ENCODE measurements at regions not wholly inside any gene's neighbourhood (a gene's known extent, or its start where the extent isn't known, plus 50 kb on each side); places are given as distances from the start of the nearest gene placed in this dataset.

- no peak for DNase-seq (ENCODE audit: low read depth, low spot score)
- no peaks in the 10 kb centered on the region for H3K27me3 ChIP-seq (ENCODE audit: control insufficient read depth, extremely low read depth, insufficient read depth, low read length)
- H4K20me1 ChIP-seq (ENCODE audit: control insufficient read depth, extremely low read depth, insufficient read depth, low read length), result no peaks in the 10 kb centered on the region
- no peaks in the 10 kb centered on the region for H3K9me3 ChIP-seq (ENCODE audit: control insufficient read depth, low read depth, low read length)
- H3K9ac ChIP-seq (ENCODE audit: control insufficient read depth, extremely low read depth, insufficient read depth, low read length), result no peak overlapping the region
- no peaks in the 10 kb centered on the region for H3K79me2 ChIP-seq (ENCODE audit: control insufficient read depth, insufficient read depth, low read length)
- no peak overlapping the region for H3K27ac ChIP-seq (ENCODE audit: control insufficient read depth, insufficient read depth, low read length)
- H3K4me3 ChIP-seq (ENCODE audit: control insufficient read depth in 2 of 3, extremely low read depth in 1 of 3, insufficient read depth in 2 of 3, low read depth in 1 of 3, low read length in 3 of 3), result no peak overlapping the region
- no peaks in the 10 kb centered on the region for H3K36me3 ChIP-seq (ENCODE audit: control insufficient read depth in 2 of 2, extremely low read depth in 1 of 2, insufficient read depth in 2 of 2, low read length in 2 of 2)
- H2AFZ ChIP-seq (ENCODE audit: control insufficient read depth, low read length), result no peak overlapping the region
- no peak overlapping the region for H3K4me2 ChIP-seq (ENCODE audit: control insufficient read depth, extremely low read depth, insufficient read depth, low read depth, low read length)
- no peaks in the 10 kb centered on the region for H3K4me1 ChIP-seq (ENCODE audit: control insufficient read depth, extremely low read depth, insufficient read depth, low read length)
- TF ChIP-seq, protein P1, sequence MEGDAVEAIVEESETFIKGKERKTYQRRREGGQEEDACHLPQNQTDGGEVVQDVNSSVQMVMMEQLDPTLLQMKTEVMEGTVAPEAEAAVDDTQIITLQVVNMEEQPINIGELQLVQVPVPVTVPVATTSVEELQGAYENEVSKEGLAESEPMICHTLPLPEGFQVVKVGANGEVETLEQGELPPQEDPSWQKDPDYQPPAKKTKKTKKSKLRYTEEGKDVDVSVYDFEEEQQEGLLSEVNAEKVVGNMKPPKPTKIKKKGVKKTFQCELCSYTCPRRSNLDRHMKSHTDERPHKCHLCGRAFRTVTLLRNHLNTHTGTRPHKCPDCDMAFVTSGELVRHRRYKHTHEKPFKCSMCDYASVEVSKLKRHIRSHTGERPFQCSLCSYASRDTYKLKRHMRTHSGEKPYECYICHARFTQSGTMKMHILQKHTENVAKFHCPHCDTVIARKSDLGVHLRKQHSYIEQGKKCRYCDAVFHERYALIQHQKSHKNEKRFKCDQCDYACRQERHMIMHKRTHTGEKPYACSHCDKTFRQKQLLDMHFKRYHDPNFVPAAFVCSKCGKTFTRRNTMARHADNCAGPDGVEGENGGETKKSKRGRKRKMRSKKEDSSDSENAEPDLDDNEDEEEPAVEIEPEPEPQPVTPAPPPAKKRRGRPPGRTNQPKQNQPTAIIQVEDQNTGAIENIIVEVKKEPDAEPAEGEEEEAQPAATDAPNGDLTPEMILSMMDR (optimal IDR thresholded peaks at IDR 0.05 in 1 of 3, IDR thresholded peaks at IDR 0.05 in 1 of 3, conservative IDR thresholded peaks at IDR 0.05 in 1 of 3; ENCODE audit: extremely low read depth in 1 of 3, insufficient read depth in 2 of 3, low read length in 3 of 3), result no peak
- no peak for TF ChIP-seq EZH2 (IDR thresholded peaks at IDR 0.05; ENCODE audit: low read length)
- H3K9me1 ChIP-seq (ENCODE audit: control insufficient read depth, extremely low read depth, insufficient read depth, low read length), result no peaks in the 10 kb centered on the region
- dilution Hi-C loops (cut with MboI; ENCODE audit: extremely low pct_ligation_motif_present, low sequenced_read_pairs), result no loop called here
- no peak for FAIRE-seq
Observed at GRCh38 chr2:81513328-81513727, 1208.8 kb upstream of the LRRTM1 start.

GRCh38 chr2:81505586-81505985 lies 1201.0 kb upstream of the LRRTM1 start:
- H3K9ac ChIP-seq (ENCODE audit: control insufficient read depth, extremely low read depth, insufficient read depth, low read length), result no peak overlapping the region
- DNase-seq (ENCODE audit: low read depth, low spot score) (no peak), FAIRE-seq (no peak)
- no peak for TF ChIP-seq EZH2 (IDR thresholded peaks at IDR 0.05; ENCODE audit: low read length)
- TF ChIP-seq, protein P1 (optimal IDR thresholded peaks at IDR 0.05 in 1 of 3, IDR thresholded peaks at IDR 0.05 in 1 of 3, conservative IDR thresholded peaks at IDR 0.05 in 1 of 3; ENCODE audit: extremely low read depth in 1 of 3, insufficient read depth in 2 of 3, low read length in 3 of 3), result no peak
- dilution Hi-C loops (cut with MboI; ENCODE audit: extremely low pct_ligation_motif_present, low sequenced_read_pairs), result no loop called here
- no peak overlapping the region for H2AFZ ChIP-seq (ENCODE audit: control insufficient read depth, low read length)
- H3K36me3 ChIP-seq (ENCODE audit: control insufficient read depth in 2 of 2, extremely low read depth in 1 of 2, insufficient read depth in 2 of 2, low read length in 2 of 2), result no peaks in the 10 kb centered on the region
- H3K9me1 ChIP-seq (ENCODE audit: control insufficient read depth, extremely low read depth, insufficient read depth, low read length), result no peaks in the 10 kb centered on the region
- H3K9me3 ChIP-seq (ENCODE audit: control insufficient read depth, low read depth, low read length), result peaks cover 2% of the 10 kb centered on the region
- H4K20me1 ChIP-seq (ENCODE audit: control insufficient read depth, extremely low read depth, insufficient read depth, low read length), result no peaks in the 10 kb centered on the region
- no peak overlapping the region for H3K4me2 ChIP-seq (ENCODE audit: control insufficient read depth, extremely low read depth, insufficient read depth, low read depth, low read length)
- no peaks in the 10 kb centered on the region for H3K4me1 ChIP-seq (ENCODE audit: control insufficient read depth, extremely low read depth, insufficient read depth, low read length)
- no peak overlapping the region for H3K27ac ChIP-seq (ENCODE audit: control insufficient read depth, insufficient read depth, low read length)
- no peak overlapping the region for H3K4me3 ChIP-seq (ENCODE audit: control insufficient read depth in 2 of 3, extremely low read depth in 1 of 3, insufficient read depth in 2 of 3, low read depth in 1 of 3, low read length in 3 of 3)
- H3K79me2 ChIP-seq (ENCODE audit: control insufficient read depth, insufficient read depth, low read length), result no peaks in the 10 kb centered on the region
- no peaks in the 10 kb centered on the region for H3K27me3 ChIP-seq (ENCODE audit: control insufficient read depth, extremely low read depth, insufficient read depth, low read length)
